HG02973 (cell line): ENCODE measurements at regions not wholly inside any gene's neighbourhood (a gene's known extent, or its start where the extent isn't known, plus 50 kb on each side); places are given as distances from the start of the nearest gene placed in this dataset.
"Not testable (repeated sequence)": the region's sequence is repeated elsewhere in the genome, so short reads cannot be mapped to it uniquely, and the experiment has no call there.

Experiments
- ATAC-seq: cut with Tn5 transposase; IDR thresholded peaks from one replicate; pipeline ENCODE4 v1.9.1; 2021; ENCODE audit warnings: moderate library complexity; ENCODE audit not compliant: unreplicated experiment

DNA sequence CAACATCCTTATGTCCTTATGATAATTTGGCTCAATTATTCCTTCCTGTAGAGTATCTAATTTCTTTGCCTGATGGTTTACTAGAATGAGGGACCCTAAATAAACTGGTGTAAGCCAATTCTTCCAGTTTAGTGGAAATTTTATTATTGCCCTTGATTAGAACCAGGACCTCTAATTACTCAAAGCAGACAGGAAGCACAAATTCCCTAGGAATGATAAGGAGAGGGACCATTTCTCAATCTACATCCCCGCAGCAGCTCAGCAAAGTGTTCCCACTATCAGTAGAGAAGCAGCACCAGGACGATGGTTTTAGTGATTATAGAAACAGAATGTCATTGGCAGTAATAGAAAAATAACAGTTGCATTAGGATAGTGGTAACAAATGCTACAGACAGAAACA lies 97.1 kb downstream of the PLPPR4 start:
- no peak for ATAC-seq

DNA sequence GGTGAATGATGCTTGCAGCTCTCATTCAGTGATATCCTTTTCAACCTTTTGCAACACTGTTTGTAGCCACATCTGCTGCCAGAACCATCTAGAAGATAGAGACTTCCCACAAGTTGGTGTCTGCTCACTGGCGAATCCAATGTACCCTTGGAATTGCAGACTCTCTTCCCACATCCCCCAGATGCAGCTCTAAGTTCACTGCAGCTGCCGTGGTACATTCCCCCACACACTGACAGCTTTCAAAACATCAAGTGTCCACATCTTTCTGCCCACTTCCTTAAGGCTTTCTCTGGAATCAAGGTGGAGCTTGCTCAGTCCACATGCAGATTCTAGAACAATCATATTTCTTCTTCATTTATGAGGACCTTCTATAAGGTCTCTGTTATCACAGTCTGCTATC lies 99.2 kb downstream of the PLPPR4 start:
- ATAC-seq: no peak

DNA sequence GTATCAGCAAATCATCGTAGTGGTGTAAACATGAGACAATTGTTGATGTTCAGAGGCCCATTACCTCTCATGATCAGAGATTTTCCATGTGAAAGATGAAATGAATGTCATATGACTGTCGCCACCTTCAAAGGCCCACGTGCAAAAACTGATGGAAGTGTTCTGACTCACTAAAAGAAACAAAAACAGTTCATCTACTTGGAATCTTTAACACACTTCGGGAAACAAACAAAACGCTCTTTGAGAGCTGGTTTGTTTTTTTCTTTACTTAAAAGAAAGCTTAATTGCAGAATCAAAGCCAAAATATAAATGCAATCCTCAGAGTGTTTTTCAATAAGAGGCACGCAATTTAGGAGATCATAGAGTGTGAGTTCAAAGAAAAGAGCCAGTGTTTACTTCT lies 100.8 kb downstream of the PLPPR4 start:
- ATAC-seq: no peak

DNA sequence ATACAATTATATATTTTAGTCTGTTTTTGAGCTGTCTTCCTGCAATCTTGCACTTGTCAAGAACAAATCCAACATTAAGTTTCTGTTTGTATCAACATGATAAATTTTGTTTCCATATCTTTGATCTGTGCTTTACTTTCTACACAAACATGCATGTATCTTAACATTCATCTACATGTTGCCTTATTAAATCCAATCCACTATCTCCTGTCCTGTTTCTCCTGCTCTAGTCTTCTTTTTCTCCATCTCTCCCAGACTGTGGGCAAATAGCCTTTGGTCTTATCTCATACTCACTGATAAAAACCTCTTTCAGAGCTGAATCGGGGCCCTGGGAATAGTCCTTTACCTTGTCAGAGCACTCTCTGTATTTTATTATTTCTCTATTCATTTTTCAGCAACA lies 101.3 kb downstream of the PLPPR4 start:
- ATAC-seq: no peak

DNA sequence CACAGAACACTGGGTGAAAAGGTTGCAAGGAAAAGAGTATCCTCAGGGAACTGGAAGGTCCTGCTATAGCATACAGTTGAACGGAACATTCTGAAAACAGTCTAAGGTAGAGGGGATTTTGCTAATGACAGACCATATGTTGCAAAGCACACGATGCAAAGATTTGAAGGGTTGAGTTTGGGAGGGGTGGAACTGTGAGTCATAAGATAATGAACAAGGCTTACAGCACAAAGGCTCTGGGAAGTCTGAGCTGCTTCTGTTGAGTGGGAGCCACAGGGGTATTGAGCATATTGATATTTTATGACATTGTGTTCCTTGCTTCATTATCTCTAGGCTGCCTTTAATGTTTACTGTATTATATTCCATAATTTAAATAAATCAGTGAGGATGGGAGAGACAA lies 104.9 kb downstream of the PLPPR4 start:
- no peak for ATAC-seq

DNA sequence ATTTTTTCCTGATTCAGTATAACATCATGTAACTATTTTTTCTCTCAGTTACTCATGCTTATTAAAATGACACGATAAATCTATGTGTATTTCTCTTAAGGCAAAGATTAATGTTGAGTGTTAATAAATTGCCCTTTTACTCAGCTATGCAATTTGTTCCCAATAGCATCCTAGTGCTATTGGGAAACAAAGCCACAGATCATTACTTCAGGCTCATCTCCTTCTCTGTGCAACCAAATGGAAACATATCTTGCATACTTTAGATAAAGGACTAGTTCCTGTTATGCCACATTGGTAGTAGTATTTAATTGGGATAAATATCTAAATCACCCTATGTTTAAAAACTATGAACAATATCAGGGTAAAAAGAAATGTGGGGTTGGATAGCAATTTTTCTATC lies 106.2 kb downstream of the PLPPR4 start:
- ATAC-seq: no peak

DNA sequence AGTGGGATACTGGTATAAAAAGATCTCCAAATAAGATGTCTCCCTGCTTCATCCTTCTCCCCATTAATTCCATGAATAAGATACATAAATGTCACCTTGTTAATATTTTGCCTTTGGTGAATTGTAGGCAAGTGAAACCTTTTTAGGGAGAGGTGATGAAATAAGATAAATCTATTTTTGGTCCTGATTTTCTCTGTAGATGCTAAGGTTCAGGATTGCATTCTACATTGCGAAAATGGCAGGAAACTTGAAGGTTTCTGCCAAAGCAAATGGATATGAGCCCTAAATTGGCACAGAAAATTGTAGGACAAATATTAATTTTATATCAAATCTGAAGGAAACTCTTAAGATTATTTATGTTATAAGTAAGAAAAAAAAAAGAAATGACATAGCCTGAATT lies 107.1 kb downstream of the PLPPR4 start:
- ATAC-seq: no peak

DNA sequence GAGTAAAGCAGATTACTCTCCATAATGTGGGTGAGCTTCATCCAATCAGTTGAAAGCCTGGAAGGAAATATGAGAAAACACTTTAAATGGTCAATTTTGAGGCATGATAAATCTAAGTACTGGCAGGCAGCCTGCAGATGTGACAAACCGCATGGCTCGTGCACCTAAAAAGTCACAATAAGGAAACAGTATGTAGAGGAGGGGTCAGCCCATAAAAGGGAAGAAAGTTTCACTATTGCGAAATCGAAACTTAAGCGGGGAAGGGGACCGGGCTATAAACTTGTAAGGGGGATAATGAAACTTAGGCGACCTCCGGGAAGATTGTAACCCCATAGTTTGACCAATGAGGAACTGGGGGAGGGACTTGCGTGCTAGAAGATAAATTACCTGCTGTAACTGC lies 109.8 kb downstream of the PLPPR4 start:
- no peak for ATAC-seq

DNA sequence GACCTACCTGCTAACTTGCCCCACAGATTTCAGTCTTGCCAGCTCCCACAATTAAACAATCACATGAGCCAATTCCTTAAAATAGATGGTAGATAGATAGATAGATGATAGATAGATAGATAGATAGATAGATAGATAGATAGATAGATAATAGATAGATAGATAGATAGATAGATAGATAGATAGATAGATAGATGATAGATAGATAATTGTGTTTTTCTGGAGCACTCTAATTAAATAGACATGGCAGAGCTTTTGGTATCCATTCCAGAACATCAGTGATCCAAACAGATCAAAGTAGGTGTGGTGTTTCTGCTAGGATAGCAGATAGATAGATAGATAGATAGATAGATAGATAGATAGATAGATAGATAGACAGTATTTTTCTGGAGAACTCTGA lies 110.4 kb downstream of the PLPPR4 start:
- not testable (repeated sequence) for ATAC-seq

DNA sequence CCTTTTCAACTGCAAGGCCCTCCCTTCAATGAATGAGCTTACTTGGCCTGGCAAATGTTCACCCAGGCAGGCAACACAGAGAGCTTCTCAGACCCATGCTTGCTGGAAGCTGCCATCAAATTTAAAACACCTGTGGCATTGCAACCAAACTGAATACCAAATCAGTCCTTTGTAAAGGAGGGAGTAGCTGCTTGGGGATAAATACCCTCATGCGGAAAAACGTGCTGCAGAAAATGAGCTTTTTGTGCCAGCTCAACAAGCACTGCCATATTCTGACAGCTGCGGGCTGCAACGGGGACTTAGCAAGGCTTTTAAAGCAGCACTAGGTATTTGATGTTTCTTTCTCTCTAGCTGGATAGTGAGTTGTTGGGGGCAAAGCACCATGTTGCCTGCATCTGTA lies 119.7 kb downstream of the PLPPR4 start:
- ATAC-seq: no peak

DNA sequence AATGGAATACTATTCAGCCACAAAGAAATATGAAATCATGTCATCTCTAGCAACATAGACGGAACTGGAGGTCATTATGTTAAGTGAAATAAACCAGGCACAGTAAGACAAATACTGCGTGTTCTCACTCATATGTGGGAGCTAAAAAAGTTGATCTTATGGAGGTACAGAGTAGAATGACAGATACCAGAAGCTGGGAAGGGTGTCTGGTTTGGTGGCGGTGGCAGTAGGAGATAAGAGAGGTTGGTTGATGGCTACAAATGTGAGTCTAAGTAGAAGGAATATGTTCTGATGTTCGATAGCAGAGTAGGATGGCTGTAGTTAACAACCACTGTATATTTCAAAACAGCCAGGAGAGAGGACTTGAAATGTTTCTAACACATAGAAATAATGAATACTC lies 121.6 kb downstream of the PLPPR4 start:
- ATAC-seq: no peak

DNA sequence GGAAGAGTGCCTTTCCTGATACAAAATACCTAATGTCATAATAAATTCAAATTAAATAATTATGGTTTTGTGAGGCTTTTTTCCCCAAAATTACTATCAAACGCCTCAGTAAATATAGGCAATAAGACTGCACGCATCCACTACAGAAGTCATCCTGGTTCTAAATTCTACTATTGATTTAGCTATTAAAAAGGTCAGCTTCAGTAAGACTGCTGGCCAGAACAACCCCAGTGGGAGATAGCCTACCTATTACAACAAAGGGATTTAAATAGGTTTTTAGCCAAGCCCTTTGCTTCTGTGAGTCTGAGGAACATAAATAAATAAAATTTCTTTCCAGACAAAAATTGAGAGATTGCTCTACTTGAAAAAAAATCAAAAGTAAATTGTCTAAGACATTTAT lies 132.1 kb downstream of the PLPPR4 start:
- ATAC-seq: no peak

DNA sequence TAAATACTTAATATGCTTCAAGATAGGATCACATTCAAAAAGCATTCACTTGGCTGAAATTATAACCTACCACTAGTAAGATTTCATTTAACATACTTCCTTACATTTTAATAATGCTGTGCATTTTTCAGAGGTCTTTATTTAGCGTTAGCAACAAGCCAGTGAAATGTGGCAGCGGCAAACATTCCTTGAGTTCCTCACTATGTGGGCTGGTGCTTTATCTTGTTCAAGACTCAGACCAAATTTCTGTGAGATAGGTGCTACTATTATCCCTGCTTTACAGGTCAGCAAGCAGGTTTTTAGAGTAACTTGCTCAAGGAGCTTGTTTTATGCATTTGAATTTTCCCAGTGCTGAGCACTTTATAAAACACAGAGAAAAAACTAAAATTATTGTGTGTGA lies 132.7 kb downstream of the PLPPR4 start:
- no peak for ATAC-seq

DNA sequence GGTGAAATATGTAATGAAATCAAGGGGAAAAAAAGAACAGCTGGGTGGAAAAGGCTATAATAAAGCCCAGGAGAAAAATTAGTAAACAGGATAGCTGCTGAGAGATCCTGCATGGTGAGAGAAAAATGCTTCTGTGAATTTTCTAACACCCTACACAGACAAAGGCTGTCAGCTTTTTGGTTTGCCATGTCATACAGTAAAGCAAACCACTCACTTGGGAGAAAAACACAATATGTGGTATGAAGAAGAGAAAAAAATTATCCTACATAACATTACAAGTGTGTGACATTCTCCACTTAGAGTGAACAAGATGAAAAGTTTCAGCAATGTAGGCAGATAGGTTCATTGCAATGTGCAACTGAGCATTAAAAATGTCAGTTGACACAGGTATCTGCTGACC lies 133.6 kb downstream of the PLPPR4 start:
- no peak for ATAC-seq

DNA sequence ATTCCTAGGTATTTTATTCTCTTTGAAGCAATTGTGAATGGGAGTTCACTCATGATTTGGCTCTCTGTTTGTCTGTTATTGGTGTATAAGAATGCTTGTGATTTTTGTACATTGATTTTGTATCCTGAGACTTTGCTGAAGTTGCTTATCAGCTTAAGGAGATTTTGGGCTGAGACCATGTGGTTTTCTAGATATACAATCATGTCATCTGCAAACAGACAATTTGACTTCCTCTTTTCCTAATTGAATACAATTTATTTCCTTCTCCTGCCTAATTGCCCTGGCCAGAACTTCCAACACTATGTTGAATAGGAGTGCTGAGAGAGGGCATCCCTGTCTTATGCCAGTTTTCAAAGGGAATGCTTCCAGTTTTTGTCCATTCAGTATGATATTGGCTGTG lies 137.3 kb downstream of the PLPPR4 start:
- not testable (repeated sequence) for ATAC-seq

DNA sequence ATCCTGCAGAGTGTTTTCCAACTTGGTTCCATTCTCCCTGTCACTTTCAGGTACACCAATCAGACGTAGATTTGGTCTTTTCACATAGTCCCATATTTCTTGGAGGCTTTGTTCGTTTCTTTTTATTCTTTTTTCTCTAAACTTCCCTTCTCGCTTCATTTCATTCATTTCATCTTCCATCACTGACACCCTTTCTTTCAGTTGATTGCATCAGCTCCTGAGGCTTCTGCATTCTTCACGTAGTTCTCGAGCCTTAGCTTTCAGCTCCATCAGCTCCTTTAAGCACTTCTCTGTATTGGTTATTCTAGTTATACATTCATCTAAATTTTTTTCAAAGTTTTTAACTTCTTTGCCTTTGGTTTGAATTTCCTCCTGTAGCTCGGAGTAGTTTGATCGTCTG lies 140.1 kb downstream of the PLPPR4 start:
- ATAC-seq: not testable (repeated sequence)

DNA sequence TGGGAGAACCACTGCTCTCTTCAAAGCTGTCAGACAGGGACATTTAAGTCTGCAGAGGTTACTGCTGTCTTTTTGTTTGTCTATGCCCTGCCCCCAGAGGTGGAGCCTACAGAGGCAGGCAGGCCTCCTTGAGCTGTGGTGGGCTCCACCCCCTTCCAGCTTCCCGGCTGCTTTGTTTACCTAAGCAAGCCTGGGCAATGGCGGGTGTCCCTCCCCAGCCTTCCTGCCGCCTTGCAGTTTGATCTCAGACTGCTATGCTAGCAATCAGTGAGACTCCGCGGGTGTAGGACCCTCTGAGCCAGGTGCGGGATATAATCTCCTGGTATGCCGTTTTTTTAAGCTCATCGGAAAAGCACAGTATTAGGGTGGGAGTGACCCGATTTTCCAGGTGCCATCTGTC lies 141.0 kb downstream of the PLPPR4 start:
- not testable (repeated sequence) for ATAC-seq

DNA sequence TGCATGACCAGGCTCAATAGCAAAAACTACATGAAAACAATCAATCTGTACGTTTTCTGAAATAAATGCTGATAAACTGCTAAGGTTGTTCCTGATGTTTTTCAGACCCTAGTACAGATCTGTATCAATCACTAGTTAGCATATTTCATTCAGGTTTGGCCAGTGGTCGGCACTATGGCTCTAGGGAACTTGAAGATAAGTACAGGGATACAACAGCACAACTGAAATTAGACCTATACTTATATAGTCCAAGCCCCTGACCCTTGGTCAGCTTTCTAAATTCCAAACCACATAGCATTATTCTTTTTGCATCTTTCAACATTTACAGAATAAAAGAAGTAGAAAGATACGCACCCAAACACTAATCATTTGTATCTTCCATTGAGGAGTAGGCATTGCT lies 142.7 kb downstream of the PLPPR4 start:
- ATAC-seq: no peak

DNA sequence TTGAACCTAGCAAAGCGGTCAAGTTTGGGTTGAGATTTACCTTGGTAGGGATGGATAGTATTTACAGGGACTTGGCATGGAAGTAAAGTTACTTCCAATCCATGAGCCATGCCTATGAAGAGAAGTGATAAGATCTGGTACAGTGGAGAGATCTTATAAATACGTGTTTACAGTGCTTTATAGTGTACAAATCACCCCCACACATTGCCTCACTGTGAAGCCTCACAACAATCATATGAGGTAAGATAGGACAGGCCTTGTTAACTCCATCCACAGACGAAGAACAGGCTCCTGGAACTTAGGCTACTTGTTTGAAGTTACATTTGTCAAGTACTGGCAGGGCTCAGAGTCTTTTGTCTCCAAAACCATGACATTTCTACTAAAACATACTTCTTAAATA lies 159.8 kb downstream of the PLPPR4 start:
- ATAC-seq: no peak

DNA sequence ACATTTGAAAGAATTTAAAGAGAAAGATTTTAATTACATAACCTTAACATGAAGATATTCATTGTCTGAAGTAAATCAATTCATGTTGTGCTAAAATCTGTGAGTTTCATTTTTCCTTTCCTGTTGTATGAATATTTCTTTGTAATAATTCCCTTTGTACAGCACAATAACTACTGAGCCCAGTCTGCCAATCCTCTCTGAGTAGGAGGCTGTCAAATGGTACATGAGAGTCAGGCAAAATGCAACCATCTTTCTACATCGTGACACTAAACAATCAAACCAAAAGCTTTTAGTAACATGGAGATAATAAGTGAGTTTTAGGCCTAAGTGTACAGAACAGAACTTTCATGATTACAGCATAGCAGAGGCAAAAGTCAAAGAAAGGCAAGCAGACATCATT lies 165.5 kb downstream of the PLPPR4 start:
- no peak for ATAC-seq

DNA sequence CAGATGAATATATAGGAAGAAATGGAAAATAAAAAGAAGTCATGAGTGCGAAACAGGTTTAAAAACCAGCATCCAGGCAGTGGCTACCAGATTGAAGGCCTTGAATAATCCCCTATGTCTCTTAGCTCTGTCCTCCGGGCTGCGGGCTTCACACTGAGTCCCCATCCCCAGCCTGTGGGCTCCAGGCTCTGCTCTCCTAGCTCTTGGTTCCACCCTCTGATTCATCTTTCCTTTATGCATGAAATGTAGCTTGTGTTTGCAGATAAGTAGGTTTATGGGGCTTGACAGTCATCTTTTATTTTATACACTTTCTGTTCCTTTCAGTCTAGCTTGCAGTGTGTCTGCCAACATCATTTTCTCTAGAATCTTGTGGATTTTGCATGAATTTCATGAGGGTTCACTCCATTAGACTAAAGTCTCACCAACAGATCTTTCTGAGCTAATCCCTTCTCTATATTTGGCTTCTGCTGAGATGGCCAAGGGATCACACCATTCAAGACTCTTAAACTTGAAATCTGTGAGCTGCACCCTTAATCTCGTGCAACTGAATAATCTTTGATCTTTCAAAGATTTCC lies 174.5 kb downstream of the PLPPR4 start:
- ATAC-seq: no peak

DNA sequence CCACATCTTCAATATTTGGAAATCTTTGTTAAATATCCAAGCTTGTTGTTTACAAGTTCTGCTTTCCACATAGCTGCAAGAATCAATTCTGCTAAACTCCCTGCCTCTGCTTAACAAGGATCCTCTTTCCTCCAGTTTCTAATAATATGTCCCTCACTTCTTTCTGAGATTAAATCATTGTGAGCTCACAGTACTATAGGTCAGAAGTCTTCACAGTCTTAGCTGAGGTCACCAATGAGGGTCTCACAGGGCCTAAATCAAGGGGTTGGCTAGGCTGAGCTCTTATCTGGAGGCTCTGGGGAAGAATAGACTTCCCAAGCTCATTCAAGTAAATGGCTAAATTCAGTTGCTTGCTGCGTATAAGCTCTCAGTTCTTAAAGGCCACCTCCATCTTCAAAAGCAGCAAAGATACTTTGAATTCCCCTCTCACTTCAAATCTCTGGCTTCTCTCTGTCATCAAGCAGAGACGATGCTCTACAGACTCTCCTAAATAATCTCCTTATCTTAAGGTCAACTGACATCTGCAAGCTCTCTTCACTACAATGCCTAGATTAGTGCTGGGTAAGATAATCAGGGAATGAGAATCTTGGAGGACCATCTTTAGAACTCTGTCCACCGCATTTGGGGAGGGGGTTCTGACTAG lies 175.3 kb downstream of the PLPPR4 start:
- ATAC-seq: no peak
